HUES64 (cell line): ENCODE measurements at regions not wholly inside any gene's neighbourhood (a gene's known extent, or its start where the extent isn't known, plus 50 kb on each side); places are given as distances from the start of the nearest gene placed in this dataset.

Source experiments
- H3K27ac ChIP-seq: 2 replicates; pipeline ENCODE4 v1.7.0; 2013; ENCODE audit warnings: low read depth, low read length, inconsistent platforms
- H3K27me3 ChIP-seq: 2 replicates; pipeline ENCODE4 v1.6.1; 2013; ENCODE audit warnings: mild to moderate bottlenecking, low read length; ENCODE audit not compliant: insufficient read depth
- H3K36me3 ChIP-seq: 2 replicates; pipeline ENCODE4 v1.6.1; 2013; ENCODE audit warnings: mild to moderate bottlenecking, low read length; ENCODE audit not compliant: insufficient read depth
- H3K4me1 ChIP-seq: 2 replicates; pipeline ENCODE4 v1.6.1; 2013; ENCODE audit warnings: mild to moderate bottlenecking, low read length, moderate library complexity; ENCODE audit not compliant: insufficient read depth
- H3K4me3 ChIP-seq: 2 replicates; pipeline ENCODE4 v1.5.1; 2013; ENCODE audit warnings: mild to moderate bottlenecking, low read length, moderate library complexity
- H3K9ac ChIP-seq: 2 replicates; pipeline ENCODE4 v1.6.1; 2013; ENCODE audit warnings: mild to moderate bottlenecking, low read depth, low read length
- H3K9me3 ChIP-seq: 2 replicates; pipeline ENCODE4 v1.6.1; 2013; ENCODE audit warnings: low read depth, low read length; ENCODE audit not compliant: insufficient read depth
- WGBS: fragments of 150-250, 120-280 bp; methylation state at CpG from one replicate; pipeline ENCODE4 v1.1.7; 2013; ENCODE audit warnings: missing lambda C conversion rate; 5-methylcytosine and 5-hydroxymethylcytosine counted together

DNA sequence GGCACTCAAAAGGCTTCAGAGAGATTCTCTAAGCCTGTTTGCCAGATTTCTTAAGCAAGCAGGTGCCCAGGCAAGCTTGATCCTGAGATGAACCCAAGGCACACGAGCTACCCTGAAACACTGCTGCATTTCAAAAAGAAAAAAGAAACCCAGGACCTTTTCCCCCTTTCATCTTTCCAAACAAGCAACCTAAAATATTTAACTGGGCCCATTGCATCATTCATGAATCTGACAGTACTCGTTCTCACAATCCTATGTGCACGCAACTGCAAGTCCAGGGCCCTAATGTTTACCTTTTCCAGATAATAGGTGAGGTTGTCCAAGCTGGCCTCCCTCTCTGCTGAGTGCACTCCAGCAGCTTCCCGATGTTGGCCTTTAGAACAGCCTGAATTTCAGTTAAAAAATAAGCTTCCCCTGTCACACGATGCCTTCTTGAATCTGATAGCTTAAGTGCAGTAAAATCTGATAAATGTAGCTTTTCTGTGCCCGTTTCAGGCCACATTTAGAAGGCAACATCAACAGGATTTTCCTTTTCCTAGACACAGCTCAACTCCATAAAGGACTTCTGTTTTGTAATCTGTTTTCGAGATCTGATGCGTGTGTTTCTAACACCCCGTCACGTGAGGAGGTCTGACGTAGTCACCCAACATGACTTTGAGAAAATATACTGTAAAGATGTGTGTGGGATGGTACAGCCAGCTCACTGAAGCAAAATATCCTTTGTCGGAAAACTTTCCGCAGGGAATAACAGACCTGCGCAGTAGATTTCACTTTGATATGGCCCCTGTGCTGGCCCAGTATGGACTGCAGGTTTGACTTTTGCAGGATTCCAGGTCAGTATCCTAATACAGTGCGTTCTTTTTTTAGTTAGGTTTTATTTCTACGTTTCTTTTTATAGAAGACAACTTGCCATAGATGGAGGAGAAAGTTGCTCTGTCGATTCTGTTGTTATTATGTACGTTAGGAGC is 55.1 kb upstream of the RASA2 start:
- peaks cover 4% of the 10 kb centered on the region for H3K4me1 ChIP-seq
- whole genome bisulfite sequencing: 91% methylated on average over 18 of the region's 18 CpGs
- no peaks in the 10 kb centered on the region for H3K36me3 ChIP-seq

DNA sequence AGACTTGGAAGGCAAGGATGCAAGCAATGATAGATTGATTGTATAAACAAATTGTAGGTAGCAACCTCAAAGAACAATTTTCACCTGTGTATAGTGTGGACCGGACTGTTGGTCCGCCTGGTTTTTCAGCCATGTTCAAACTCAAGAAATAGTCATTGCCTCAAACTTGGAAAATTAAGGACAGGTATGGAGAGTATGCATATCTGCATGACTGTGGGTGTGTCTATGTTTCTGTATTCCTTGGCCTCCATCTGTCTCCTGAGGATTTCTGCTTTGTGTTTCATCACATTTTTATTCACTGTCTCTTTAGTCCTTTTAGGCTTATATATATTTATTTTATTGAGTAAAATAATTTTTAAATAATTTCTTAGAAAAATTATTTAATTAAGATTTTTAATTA is 53.9 kb upstream of the RASA2 start:
- H3K9ac ChIP-seq: no peak overlapping the region
- no peaks in the 10 kb centered on the region for H3K27me3 ChIP-seq
- H3K4me1 ChIP-seq: 0 out of 2 replicates have a peak, but pooled peaks cover 3% of the 10 kb centered on the region
- no peaks in the 10 kb centered on the region for H3K36me3 ChIP-seq
- H3K27ac ChIP-seq: no peak overlapping the region
- no peak overlapping the region for H3K4me3 ChIP-seq
- no peaks in the 10 kb centered on the region for H3K9me3 ChIP-seq
- WGBS: 93% methylated on average over 2 of the region's 2 CpGs

More for the DNA sequence above, 55.1 kb upstream of the RASA2 start:
- H3K27ac ChIP-seq: no peak overlapping the region
- H3K9me3 ChIP-seq: no peaks in the 10 kb centered on the region
- no peak overlapping the region for H3K9ac ChIP-seq
- no peak overlapping the region for H3K4me3 ChIP-seq
- H3K27me3 ChIP-seq: no peaks in the 10 kb centered on the region

DNA sequence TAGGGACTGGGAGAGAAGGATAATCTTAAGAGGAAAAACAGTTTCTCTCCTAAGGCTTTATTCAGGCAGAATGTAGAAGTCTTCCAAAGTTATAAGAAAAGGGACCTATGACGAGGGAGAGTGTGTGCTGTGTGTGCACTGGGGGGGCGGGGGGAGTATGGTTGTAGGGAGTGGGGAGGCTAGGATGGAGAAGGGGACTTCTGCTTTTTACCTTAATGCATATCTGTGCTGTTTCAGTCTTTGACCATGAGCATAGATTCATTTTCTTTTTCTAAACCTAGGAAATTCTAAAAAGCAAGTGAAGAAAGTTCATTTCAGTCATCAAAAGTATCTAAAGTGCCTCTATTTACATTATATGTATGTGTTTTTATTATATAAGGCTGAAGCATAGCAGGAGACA is 52.6 kb upstream of the RASA2 start:
- Histone ChIP-seq H3K4me1 (0 out of 2 replicates have a peak, but pooled peaks cover 3% of the 10 kb centered on the region), H3K4me3 (no peak overlapping the region), H3K36me3 (no peaks in the 10 kb centered on the region), H3K9me3 (no peaks in the 10 kb centered on the region), H3K9ac (no peak overlapping the region), H3K27me3 (no peaks in the 10 kb centered on the region), H3K27ac (no peak overlapping the region)
- whole genome bisulfite sequencing: 88% methylated on average over 2 of the region's 2 CpGs

DNA sequence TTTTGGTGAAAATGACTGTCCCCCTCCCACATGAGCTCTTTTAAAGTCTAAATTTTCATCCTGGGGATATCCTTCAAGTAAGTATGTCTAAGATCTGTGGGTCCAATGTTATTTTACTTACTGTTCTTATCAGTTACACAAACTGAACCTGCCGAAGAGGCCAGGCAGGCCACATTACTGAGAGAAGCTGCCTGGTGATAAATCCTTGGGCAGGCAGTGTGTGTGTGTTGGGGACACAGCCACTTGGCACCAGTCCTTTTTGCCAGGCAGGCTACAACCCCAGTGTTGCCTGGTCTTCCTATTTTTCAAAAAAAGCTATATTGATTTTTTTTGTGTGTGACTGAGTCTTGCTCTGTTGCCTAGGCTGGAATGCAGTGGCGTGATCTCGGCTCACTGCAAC is 50.6 kb upstream of the RASA2 start:
- WGBS: 95% methylated on average over 3 of the region's 3 CpGs
- Histone ChIP-seq H3K4me3 (no peak overlapping the region), H3K9me3 (no peaks in the 10 kb centered on the region), H3K9ac (no peak overlapping the region), H3K36me3 (no peaks in the 10 kb centered on the region), H3K27ac (no peak overlapping the region), H3K4me1 (peaks cover 5% of the 10 kb centered on the region), H3K27me3 (no peaks in the 10 kb centered on the region)
